CD14-positive monocyte (primary cell): ENCODE measurements at regions not wholly inside any gene's neighbourhood (a gene's known extent, or its start where the extent isn't known, plus 50 kb on each side); places are given as distances from the start of the nearest gene placed in this dataset.

ENCODE experiments used
- DNase-seq, 3 donors: peaks; one replicate each; pipeline ENCODE4 v3.0.0-alpha.2; 2011 to 2022
- H2AFZ ChIP-seq: 2 replicates; pipeline ENCODE4 v1.6.0; 2012; ENCODE audit warnings: mild to moderate bottlenecking, low read depth, low read length, inconsistent platforms; ENCODE audit not compliant: insufficient read depth, poor library complexity, severe bottlenecking
- H3K27ac ChIP-seq, 2 donors: 1 replicate in 1 of 2; 2 replicates in 1 of 2; pipeline ENCODE4 v1.5.1; 2012 to 2013; ENCODE audit warnings: low read length in 2 of 2, control low read depth in 1 of 2, inconsistent platforms in 1 of 2, low read depth in 1 of 2, mild to moderate bottlenecking in 1 of 2
- H3K27me3 ChIP-seq, 2 donors: one replicate each; pipeline versions ENCODE4 v1.6.0 to v1.6.1; 2011 to 2013; ENCODE audit warnings: low read length in 2 of 2; ENCODE audit not compliant: control insufficient read depth in 2 of 2, insufficient read depth in 2 of 2
- H3K36me3 ChIP-seq, 2 donors: replicated peaks in 1 of 2; 1 replicate in 1 of 2; 2 replicates in 1 of 2; pipeline versions ENCODE4 v1.5.1 to v1.6.1; 2012 to 2013; ENCODE audit warnings: low read length in 2 of 2, control low read depth in 1 of 2, inconsistent platforms in 1 of 2, mild to moderate bottlenecking in 1 of 2; ENCODE audit not compliant: insufficient read depth in 2 of 2, control insufficient read depth in 1 of 2
- H3K4me1 ChIP-seq, 2 donors: 1 replicate in 1 of 2; 2 replicates in 1 of 2; pipeline versions ENCODE4 v1.5.1 to v1.6.1; 2012 to 2013; ENCODE audit warnings: low read length in 2 of 2, control low read depth in 1 of 2, inconsistent platforms in 1 of 2, mild to moderate bottlenecking in 1 of 2, moderate library complexity in 1 of 2; ENCODE audit not compliant: insufficient read depth in 2 of 2, control insufficient read depth in 1 of 2
- H3K4me2 ChIP-seq: replicated peaks from 2 replicates; pipeline ENCODE3; 2012; ENCODE audit warnings: low read length, moderate library complexity, mild to moderate bottlenecking; ENCODE audit not compliant: poor library complexity, severe bottlenecking; ENCODE audit errors: extremely low read depth
- H3K4me3 ChIP-seq, 3 experiments: fragments of 200-600 bp in 1 of 3; sonication (generic) in 1 of 3; replicated peaks in 1 of 3; 1 replicate in 2 of 3; 2 replicates in 1 of 3; pipeline ENCODE4 v1.5.1; 2011 to 2013; ENCODE audit warnings: low read length in 3 of 3, mild to moderate bottlenecking in 3 of 3, control low read depth in 2 of 3, low read depth in 2 of 3, inconsistent platforms in 1 of 3, moderate library complexity in 1 of 3
- H3K79me2 ChIP-seq: 2 replicates; pipeline ENCODE4 v1.6.0; 2012; ENCODE audit warnings: mild to moderate bottlenecking, control low read depth, inconsistent platforms, low read length, moderate library complexity; ENCODE audit not compliant: insufficient read depth
- H3K9ac ChIP-seq: 2 replicates; pipeline ENCODE4 v1.6.0; 2017; ENCODE audit warnings: low read length, mild to moderate bottlenecking; ENCODE audit not compliant: insufficient read depth, poor library complexity, severe bottlenecking
- H3K9me3 ChIP-seq, 2 donors: replicated peaks in 1 of 2; 1 replicate in 1 of 2; 2 replicates in 1 of 2; pipeline versions ENCODE4 v1.5.1 to v1.6.1; 2012 to 2013; ENCODE audit warnings: low read length in 2 of 2, control low read depth in 1 of 2; ENCODE audit not compliant: control insufficient read depth in 1 of 2, insufficient read depth in 1 of 2
- H4K20me1 ChIP-seq: 2 replicates; pipeline ENCODE4 v1.6.0; 2012; ENCODE audit warnings: mild to moderate bottlenecking, low read length, control low read depth, moderate library complexity; ENCODE audit not compliant: insufficient read depth
- H3K27ac Mint-ChIP-seq, 7 donors: one replicate each; pipeline ENCODE4 v1.8.0; 2020; ENCODE audit warnings: mild to moderate bottlenecking in 7 of 7, mixed read lengths in 7 of 7, moderate library complexity in 6 of 7, inconsistent platforms in 2 of 7
- H3K27me3 Mint-ChIP-seq, 3 donors: one replicate each; pipeline ENCODE4 v1.8.0; 2021 to 2022; ENCODE audit warnings: low read depth in 3 of 3, mild to moderate bottlenecking in 3 of 3, mixed read lengths in 3 of 3, moderate library complexity in 3 of 3, inconsistent platforms in 1 of 3
- H3K36me3 Mint-ChIP-seq, 2 donors: one replicate each; pipeline ENCODE4 v1.8.0; 2020; ENCODE audit warnings: mixed read lengths in 2 of 2, inconsistent platforms in 1 of 2, mild to moderate bottlenecking in 1 of 2
- H3K4me1 Mint-ChIP-seq: one replicate; pipeline ENCODE4 v1.8.0; 2020; ENCODE audit warnings: mild to moderate bottlenecking, mixed read lengths
- H3K4me3 Mint-ChIP-seq, 2 donors: one replicate each; pipeline ENCODE4 v1.8.0; 2020; ENCODE audit warnings: mild to moderate bottlenecking in 2 of 2, mixed read lengths in 2 of 2, moderate library complexity in 1 of 2
- H3K9me3 Mint-ChIP-seq, 7 donors: one replicate each; pipeline ENCODE4 v1.8.0; 2020 to 2022; ENCODE audit warnings: mixed read lengths in 7 of 7, mild to moderate bottlenecking in 6 of 7, moderate library complexity in 6 of 7, inconsistent platforms in 2 of 7
- WGBS: methylation state at CpG from one replicate; pipeline ENCODE4 v1.1.5; 2013; ENCODE audit warnings: missing lambda C conversion rate; ENCODE audit not compliant: insufficient coverage; 5-methylcytosine and 5-hydroxymethylcytosine counted together
- intact Hi-C, 2 donors: fragments of 100-400 bp; cut with micrococcal nuclease; formaldehyde crosslinking; loops; one replicate each; pipeline versions ENCODE4 v1.15.0 to v1.15.1; 2023
- TF ChIP-seq, protein P1 (sequence below): fragments of 200-600 bp; IDR thresholded peaks from one replicate; pipeline ENCODE4 v1.8.0; 2022; ENCODE audit warnings: antibody characterized with exemption, mild to moderate bottlenecking

DNA sequence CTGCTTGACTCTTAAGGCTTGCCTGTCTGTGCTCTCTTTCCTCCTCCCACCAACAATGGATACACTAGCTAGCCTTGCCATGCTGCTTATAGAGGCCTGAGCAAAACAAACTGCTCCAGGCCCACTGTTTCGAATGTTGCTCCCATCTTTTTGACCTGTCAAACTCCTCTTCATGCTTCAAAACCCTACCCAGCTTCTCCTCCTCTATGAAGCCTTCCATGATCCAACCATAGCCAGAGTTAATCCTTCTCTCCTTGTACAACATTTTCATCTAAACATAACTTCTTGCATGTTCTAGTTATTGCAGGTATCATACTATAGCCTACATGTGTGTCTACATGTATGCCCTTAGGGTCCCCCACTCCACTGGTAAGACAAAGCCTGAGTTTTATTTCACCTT is 426.7 kb upstream of the MGMT start:
- TF ChIP-seq, protein P1, sequence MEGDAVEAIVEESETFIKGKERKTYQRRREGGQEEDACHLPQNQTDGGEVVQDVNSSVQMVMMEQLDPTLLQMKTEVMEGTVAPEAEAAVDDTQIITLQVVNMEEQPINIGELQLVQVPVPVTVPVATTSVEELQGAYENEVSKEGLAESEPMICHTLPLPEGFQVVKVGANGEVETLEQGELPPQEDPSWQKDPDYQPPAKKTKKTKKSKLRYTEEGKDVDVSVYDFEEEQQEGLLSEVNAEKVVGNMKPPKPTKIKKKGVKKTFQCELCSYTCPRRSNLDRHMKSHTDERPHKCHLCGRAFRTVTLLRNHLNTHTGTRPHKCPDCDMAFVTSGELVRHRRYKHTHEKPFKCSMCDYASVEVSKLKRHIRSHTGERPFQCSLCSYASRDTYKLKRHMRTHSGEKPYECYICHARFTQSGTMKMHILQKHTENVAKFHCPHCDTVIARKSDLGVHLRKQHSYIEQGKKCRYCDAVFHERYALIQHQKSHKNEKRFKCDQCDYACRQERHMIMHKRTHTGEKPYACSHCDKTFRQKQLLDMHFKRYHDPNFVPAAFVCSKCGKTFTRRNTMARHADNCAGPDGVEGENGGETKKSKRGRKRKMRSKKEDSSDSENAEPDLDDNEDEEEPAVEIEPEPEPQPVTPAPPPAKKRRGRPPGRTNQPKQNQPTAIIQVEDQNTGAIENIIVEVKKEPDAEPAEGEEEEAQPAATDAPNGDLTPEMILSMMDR, result no peak
- Histone ChIP-seq H3K4me1 (no peaks in the 10 kb centered on the region), H2AFZ (no peak overlapping the region), H3K36me3 (no peaks in the 10 kb centered on the region), H3K9me3 (no peaks in the 10 kb centered on the region), H3K9ac (no peak overlapping the region), H4K20me1 (no peaks in the 10 kb centered on the region), H3K4me2 (no peak overlapping the region), H3K79me2 (no peaks in the 10 kb centered on the region), H3K4me3 (no peak overlapping the region), H3K27ac (no peak overlapping the region), H3K27me3 (peaks cover 15 to 35% of the 10 kb centered on the region in 2 donors)
- Mint-ChIP-seq H3K4me3 (no peak overlapping the region), H3K36me3 (no peaks in the 10 kb centered on the region), H3K9me3 (peaks cover 0 to 4% (median 0%) of the 10 kb centered on the region in 7 donors), H3K27me3 (peaks cover 37 to 53% (median 52%) of the 10 kb centered on the region in 3 donors), H3K27ac (no peak overlapping the region), H3K4me1 (peaks cover 9% of the 10 kb centered on the region)
- intact Hi-C loops, result no loop called here
- 100% methylated on average over 1 of the region's 1 CpG for WGBS
- DNase-seq, result no peak

DNA sequence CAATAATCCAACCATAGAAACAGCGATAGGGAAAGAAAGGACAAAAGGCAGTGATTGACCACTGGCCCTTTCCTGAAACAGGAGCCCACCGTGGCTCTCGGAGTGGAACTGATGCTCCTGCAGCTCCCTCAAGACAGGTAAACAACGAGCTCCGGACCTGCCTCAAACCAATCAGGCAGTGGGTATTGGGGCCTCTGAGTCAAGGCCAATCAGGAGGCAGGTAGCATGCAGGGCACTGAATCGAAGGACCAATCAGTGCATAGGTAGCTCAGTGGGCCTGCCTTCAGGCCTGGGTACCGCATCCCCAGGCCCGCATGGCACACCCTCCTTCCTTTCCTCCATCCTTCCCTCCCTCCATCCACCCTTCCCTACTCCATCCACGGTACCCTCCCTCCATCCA is 425.1 kb upstream of the MGMT start:
- Histone ChIP-seq H3K4me1 (no peaks in the 10 kb centered on the region), H3K4me2 (no peak overlapping the region), H3K36me3 (no peaks in the 10 kb centered on the region), H3K4me3 (no peak overlapping the region), H4K20me1 (no peaks in the 10 kb centered on the region), H3K27ac (no peak overlapping the region), H3K79me2 (no peaks in the 10 kb centered on the region), H3K27me3 (peaks cover 3 to 22% of the 10 kb centered on the region in 2 donors), H3K9me3 (no peaks in the 10 kb centered on the region), H2AFZ (no peak overlapping the region), H3K9ac (no peak overlapping the region)
- intact Hi-C loops, result no loop called here
- peaks cover 24 to 44% (median 39%) of the 10 kb centered on the region in 3 donors for H3K27me3 Mint-ChIP-seq
- peak overlapping the region in 1 of 2 donors; percentile 52 for H3K4me3 Mint-ChIP-seq
- H3K9me3 Mint-ChIP-seq, result peaks cover 0 to 4% (median 0%) of the 10 kb centered on the region in 7 donors
- 89% methylated on average over 7 of the region's 9 CpGs for WGBS
- TF ChIP-seq, protein P1, result no peak
- no peaks in the 10 kb centered on the region for H3K36me3 Mint-ChIP-seq
- H3K27ac Mint-ChIP-seq, result no peak overlapping the region
- peaks cover 3% of the 10 kb centered on the region for H3K4me1 Mint-ChIP-seq
- DNase-seq, result no peak
